K562 (cell line): ENCODE measurements at regions not wholly inside any gene's neighbourhood (a gene's known extent, or its start where the extent isn't known, plus 50 kb on each side); places are given as distances from the start of the nearest gene placed in this dataset.

ENCODE experiments used
- ATF7 ChIP-seq: fragments of 450-650 bp; IDR thresholded peaks from 2 replicates; pipeline ENCODE4 v1.7.1; 2014; ENCODE audit warnings: mild to moderate bottlenecking, moderate library complexity
- MGA ChIP-seq: fragments of 450-650 bp; IDR thresholded peaks from 2 replicates; pipeline ENCODE4 v1.6.1; 2016; ENCODE audit warnings: mild to moderate bottlenecking, moderate library complexity
- SUPT5H ChIP-seq: fragments of 450-650 bp; IDR thresholded peaks from 2 replicates; pipeline ENCODE4 v1.6.1; 2016

- TF ChIP-seq ATF7 (no peak), MGA (no peak), SUPT5H (no peak)
Measured at GRCh38 chr2:34747643-34748042, 1148.5 kb upstream of the FAM98A start (continued).
